ENCODE measurements at regions not wholly inside any gene's neighbourhood (a gene's known extent, or its start where the extent isn't known, plus 50 kb on each side); places are given as distances from the start of the nearest gene placed in this dataset.

GRCh38 chr15:69724333-69724732, 271.7 kb downstream of the RPLP1 start:
- Histone ChIP-seq H3K4me3 (no peak overlapping the region), H3K27ac (no peak overlapping the region), H3K27me3 (no peaks in the 10 kb centered on the region), H3K4me1 (ENCODE audit: insufficient read depth) (no peaks in the 10 kb centered on the region), H3K36me3 (no peaks in the 10 kb centered on the region), H3K9me3 (no peaks in the 10 kb centered on the region)
- WGBS, 3 donors, result 93 to 96% (median 95%) methylated on average over 3 of the region's 3 CpGs
- DNase-seq, result no peak
- TF ChIP-seq POLR2A (IDR thresholded peaks at IDR 0.05) (no peak), CTCF (IDR thresholded peaks at IDR 0.05) (no peak), EP300 (IDR thresholded peaks at IDR 0.05) (no peak)
- intact Hi-C loops (cut with DNase I), result no loop called here

GRCh38 chr15:69725275-69725674, 272.7 kb downstream of the RPLP1 start:
- H3K4me3 ChIP-seq, result no peak overlapping the region
- intact Hi-C loops (cut with DNase I), result no loop called here
- H3K27me3 ChIP-seq, result no peaks in the 10 kb centered on the region
- H3K4me1 ChIP-seq (ENCODE audit: insufficient read depth), result no peaks in the 10 kb centered on the region
- no peak for DNase-seq
- H3K9me3 ChIP-seq, result no peaks in the 10 kb centered on the region
- H3K36me3 ChIP-seq, result no peaks in the 10 kb centered on the region
- whole genome bisulfite sequencing, 3 donors, result 77 to 81% (median 79%) methylated on average over 4 of the region's 4 CpGs
- H3K27ac ChIP-seq, result no peak overlapping the region
- TF ChIP-seq POLR2A (IDR thresholded peaks at IDR 0.05), result no peak
- no peak for TF ChIP-seq EP300 (IDR thresholded peaks at IDR 0.05)
- no peak for TF ChIP-seq CTCF (IDR thresholded peaks at IDR 0.05)

GRCh38 chr15:69725957-69726356, 273.3 kb downstream of the RPLP1 start:
- Histone ChIP-seq H3K4me3 (no peak overlapping the region), H3K9me3 (no peaks in the 10 kb centered on the region), H3K27ac (no peak overlapping the region), H3K27me3 (no peaks in the 10 kb centered on the region), H3K4me1 (ENCODE audit: insufficient read depth) (no peaks in the 10 kb centered on the region), H3K36me3 (no peaks in the 10 kb centered on the region)
- intact Hi-C loops (cut with DNase I), result no loop called here
- TF ChIP-seq CTCF (IDR thresholded peaks at IDR 0.05), result no peak
- 75 to 91% (median 90%) methylated on average over 2 of the region's 2 CpGs for WGBS, 3 donors
- no peak for DNase-seq

- no peak for TF ChIP-seq EP300 (IDR thresholded peaks at IDR 0.05)
- no peak for TF ChIP-seq CTCF (IDR thresholded peaks at IDR 0.05)
- TF ChIP-seq POLR2A (IDR thresholded peaks at IDR 0.05), result no peak
- H3K36me3 ChIP-seq, result no peaks in the 10 kb centered on the region
- intact Hi-C loops (cut with DNase I), result no loop called here
- no peak overlapping the region for H3K27ac ChIP-seq
- H3K27me3 ChIP-seq, result no peaks in the 10 kb centered on the region
- H3K9me3 ChIP-seq, result no peaks in the 10 kb centered on the region
- DNase-seq, result no peak
- no peaks in the 10 kb centered on the region for H3K4me1 ChIP-seq (ENCODE audit: insufficient read depth)
- H3K4me3 ChIP-seq, result no peak overlapping the region
- 82 to 87% (median 84%) methylated on average over 8 of the region's 8 CpGs for WGBS, 3 donors
Observed at GRCh38 chr15:69727121-69727924, 274.7 kb downstream of the RPLP1 start.
